ENCODE measurements at regions not wholly inside any gene's neighbourhood (a gene's known extent, or its start where the extent isn't known, plus 50 kb on each side); places are given as distances from the start of the nearest gene placed in this dataset.

GRCh38 chr7:47094462-47094861 lies 487.4 kb downstream of the TNS3 start:
- ATAC-seq (ENCODE audit: low read depth in 2 of 2) = no peak
- Histone ChIP-seq H3K4me1 (ENCODE audit: control insufficient read depth, insufficient read depth, low read length, poor library complexity, severe bottlenecking) (no peaks in the 10 kb centered on the region), H3K36me3 (ENCODE audit: control insufficient read depth, insufficient read depth, low read length) (no peaks in the 10 kb centered on the region), H3K4me3 (ENCODE audit: low read depth, low read length) (no peak overlapping the region), H3K9me3 (ENCODE audit: control insufficient read depth in 2 of 2, low read length in 2 of 2) (no peaks in the 10 kb centered on the region), H3K27ac (ENCODE audit: insufficient read depth, low read length, poor library complexity, severe bottlenecking) (no peak overlapping the region), H3K27me3 (ENCODE audit: control insufficient read depth, insufficient read depth, low read length) (no peaks in the 10 kb centered on the region)
- Mint-ChIP-seq H3K4me3 (no peak overlapping the region), H3K36me3 (no peaks in the 10 kb centered on the region), H3K4me1 (no peaks in the 10 kb centered on the region), H3K27ac (no peak overlapping the region), H3K27me3 (peaks cover 4% of the 10 kb centered on the region), H3K9me3 (peaks cover 0 to 7% (median 0%) of the 10 kb centered on the region in 7 donors)
- DNase-seq = no peak

GRCh38 chr7:47093320-47094234 lies 488.3 kb downstream of the TNS3 start:
- Histone ChIP-seq H3K4me3 (ENCODE audit: low read depth, low read length) (no peak overlapping the region), H3K9me3 (ENCODE audit: control insufficient read depth in 2 of 2, low read length in 2 of 2) (no peaks in the 10 kb centered on the region), H3K27me3 (ENCODE audit: control insufficient read depth, insufficient read depth, low read length) (no peaks in the 10 kb centered on the region), H3K36me3 (ENCODE audit: control insufficient read depth, insufficient read depth, low read length) (no peaks in the 10 kb centered on the region), H3K4me1 (ENCODE audit: control insufficient read depth, insufficient read depth, low read length, poor library complexity, severe bottlenecking) (no peaks in the 10 kb centered on the region), H3K27ac (ENCODE audit: insufficient read depth, low read length, poor library complexity, severe bottlenecking) (no peak overlapping the region)
- Mint-ChIP-seq H3K27ac (no peak overlapping the region), H3K36me3 (no peaks in the 10 kb centered on the region), H3K9me3 (peaks cover 0 to 4% (median 0%) of the 10 kb centered on the region in 7 donors), H3K27me3 (peaks cover 4% of the 10 kb centered on the region), H3K4me1 (no peaks in the 10 kb centered on the region), H3K4me3 (no peak overlapping the region)
- DNase-seq = no peak
- ATAC-seq (ENCODE audit: low read depth in 2 of 2) = no peak

- Mint-ChIP-seq H3K4me1 (no peaks in the 10 kb centered on the region), H3K27me3 (no peaks in the 10 kb centered on the region), H3K4me3 (no peak overlapping the region), H3K36me3 (no peaks in the 10 kb centered on the region), H3K9me3 (peaks cover 0 to 4% (median 0%) of the 10 kb centered on the region in 7 donors), H3K27ac (no peak overlapping the region)
- Histone ChIP-seq H3K9me3 (ENCODE audit: control insufficient read depth in 2 of 2, low read length in 2 of 2) (no peaks in the 10 kb centered on the region), H3K4me3 (ENCODE audit: low read depth, low read length) (no peak overlapping the region), H3K4me1 (ENCODE audit: control insufficient read depth, insufficient read depth, low read length, poor library complexity, severe bottlenecking) (no peaks in the 10 kb centered on the region), H3K36me3 (ENCODE audit: control insufficient read depth, insufficient read depth, low read length) (no peaks in the 10 kb centered on the region), H3K27ac (ENCODE audit: insufficient read depth, low read length, poor library complexity, severe bottlenecking) (no peak overlapping the region), H3K27me3 (ENCODE audit: control insufficient read depth, insufficient read depth, low read length) (no peaks in the 10 kb centered on the region)
- no peak for DNase-seq
- no peak for ATAC-seq (ENCODE audit: low read depth in 2 of 2)
Observed at GRCh38 chr7:47092336-47092735, 489.6 kb downstream of the TNS3 start.

GRCh38 chr7:47091141-47091540 lies 490.8 kb downstream of the TNS3 start:
- no peaks in the 10 kb centered on the region for H3K9me3 ChIP-seq (ENCODE audit: control insufficient read depth in 2 of 2, low read length in 2 of 2)
- no peaks in the 10 kb centered on the region for H3K27me3 Mint-ChIP-seq
- no peak overlapping the region for H3K4me3 Mint-ChIP-seq
- no peaks in the 10 kb centered on the region for H3K4me1 Mint-ChIP-seq
- no peaks in the 10 kb centered on the region for H3K36me3 ChIP-seq (ENCODE audit: control insufficient read depth, insufficient read depth, low read length)
- no peak overlapping the region for H3K4me3 ChIP-seq (ENCODE audit: low read depth, low read length)
- H3K36me3 Mint-ChIP-seq = no peaks in the 10 kb centered on the region
- H3K27ac ChIP-seq (ENCODE audit: insufficient read depth, low read length, poor library complexity, severe bottlenecking) = no peak overlapping the region
- peaks cover 0 to 4% (median 0%) of the 10 kb centered on the region in 7 donors for H3K9me3 Mint-ChIP-seq
- no peaks in the 10 kb centered on the region for H3K4me1 ChIP-seq (ENCODE audit: control insufficient read depth, insufficient read depth, low read length, poor library complexity, severe bottlenecking)
- DNase-seq (no peak), ATAC-seq (ENCODE audit: low read depth in 2 of 2) (no peak)
- H3K27ac Mint-ChIP-seq = no peak overlapping the region
- H3K27me3 ChIP-seq (ENCODE audit: control insufficient read depth, insufficient read depth, low read length) = no peaks in the 10 kb centered on the region

GRCh38 chr7:47089461-47089860 lies 492.4 kb downstream of the TNS3 start:
- H3K9me3 ChIP-seq (ENCODE audit: control insufficient read depth in 2 of 2, low read length in 2 of 2) = no peaks in the 10 kb centered on the region
- H3K4me1 Mint-ChIP-seq = no peaks in the 10 kb centered on the region
- no peak overlapping the region for H3K4me3 ChIP-seq (ENCODE audit: low read depth, low read length)
- H3K27me3 ChIP-seq (ENCODE audit: control insufficient read depth, insufficient read depth, low read length) = no peaks in the 10 kb centered on the region
- H3K36me3 Mint-ChIP-seq = no peaks in the 10 kb centered on the region
- no peaks in the 10 kb centered on the region for H3K36me3 ChIP-seq (ENCODE audit: control insufficient read depth, insufficient read depth, low read length)
- H3K27ac ChIP-seq (ENCODE audit: insufficient read depth, low read length, poor library complexity, severe bottlenecking) = no peak overlapping the region
- DNase-seq (no peak), ATAC-seq (ENCODE audit: low read depth in 2 of 2) (no peak)
- H3K9me3 Mint-ChIP-seq = peaks cover 0 to 4% (median 0%) of the 10 kb centered on the region in 7 donors
- H3K4me1 ChIP-seq (ENCODE audit: control insufficient read depth, insufficient read depth, low read length, poor library complexity, severe bottlenecking) = no peaks in the 10 kb centered on the region
- H3K27ac Mint-ChIP-seq = no peak overlapping the region
- no peaks in the 10 kb centered on the region for H3K27me3 Mint-ChIP-seq
- H3K4me3 Mint-ChIP-seq = no peak overlapping the region

- H3K4me1 Mint-ChIP-seq = no peaks in the 10 kb centered on the region
- Histone ChIP-seq H3K4me3 (ENCODE audit: low read depth, low read length) (no peak overlapping the region), H3K4me1 (ENCODE audit: control insufficient read depth, insufficient read depth, low read length, poor library complexity, severe bottlenecking) (no peaks in the 10 kb centered on the region), H3K27ac (ENCODE audit: insufficient read depth, low read length, poor library complexity, severe bottlenecking) (no peak overlapping the region), H3K36me3 (ENCODE audit: control insufficient read depth, insufficient read depth, low read length) (no peaks in the 10 kb centered on the region), H3K9me3 (ENCODE audit: control insufficient read depth in 2 of 2, low read length in 2 of 2) (no peaks in the 10 kb centered on the region), H3K27me3 (ENCODE audit: control insufficient read depth, insufficient read depth, low read length) (no peaks in the 10 kb centered on the region)
- DNase-seq = no peak
- H3K36me3 Mint-ChIP-seq = no peaks in the 10 kb centered on the region
- H3K4me3 Mint-ChIP-seq = no peak overlapping the region
- H3K9me3 Mint-ChIP-seq = peaks cover 0 to 4% (median 0%) of the 10 kb centered on the region in 7 donors
- H3K27ac Mint-ChIP-seq = no peak overlapping the region
- no peaks in the 10 kb centered on the region for H3K27me3 Mint-ChIP-seq
- ATAC-seq (ENCODE audit: low read depth in 2 of 2) = no peak
Observed at GRCh38 chr7:47089068-47089417, 492.9 kb downstream of the TNS3 start.

GRCh38 chr7:47088329-47089067 lies 493.4 kb downstream of the TNS3 start:
- Histone ChIP-seq H3K9me3 (ENCODE audit: control insufficient read depth in 2 of 2, low read length in 2 of 2) (no peaks in the 10 kb centered on the region), H3K27ac (ENCODE audit: insufficient read depth, low read length, poor library complexity, severe bottlenecking) (no peak overlapping the region), H3K4me1 (ENCODE audit: control insufficient read depth, insufficient read depth, low read length, poor library complexity, severe bottlenecking) (no peaks in the 10 kb centered on the region), H3K4me3 (ENCODE audit: low read depth, low read length) (no peak overlapping the region), H3K27me3 (ENCODE audit: control insufficient read depth, insufficient read depth, low read length) (no peaks in the 10 kb centered on the region), H3K36me3 (ENCODE audit: control insufficient read depth, insufficient read depth, low read length) (no peaks in the 10 kb centered on the region)
- no peaks in the 10 kb centered on the region for H3K27me3 Mint-ChIP-seq
- H3K9me3 Mint-ChIP-seq = peaks cover 0 to 5% (median 0%) of the 10 kb centered on the region in 7 donors
- no peaks in the 10 kb centered on the region for H3K36me3 Mint-ChIP-seq
- DNase-seq = peak in 1 of 3 donors; percentile 16
- H3K4me3 Mint-ChIP-seq = no peak overlapping the region
- no peak for ATAC-seq (ENCODE audit: low read depth in 2 of 2)
- no peak overlapping the region for H3K27ac Mint-ChIP-seq
- H3K4me1 Mint-ChIP-seq = no peaks in the 10 kb centered on the region
